Activated T-helper 9 cell treated with anti-CD3 and anti-CD28 coated beads, Interleukin-2, amount 50 U/mL, for 16 hours (primary cell): ENCODE measurements at regions not wholly inside any gene's neighbourhood (a gene's known extent, or its start where the extent isn't known, plus 50 kb on each side); places are given as distances from the start of the nearest gene placed in this dataset.

Source experiments
- DNase-seq: peaks from one replicate; pipeline ENCODE4 v3.0.0-alpha.2; 2020; ENCODE audit warnings: low read depth

- DNase-seq, result no peak
Observed at GRCh38 chr6:102405860-102406259, 1012.4 kb downstream of the GRIK2 start.

- no peak for DNase-seq
Observed at GRCh38 chr6:102402635-102403329, 1009.3 kb downstream of the GRIK2 start.

- no peak for DNase-seq
Observed at GRCh38 chr6:102398788-102399390, 1005.4 kb downstream of the GRIK2 start.

GRCh38 chr6:102390541-102390940 is 997.0 kb downstream of the GRIK2 start:
- no peak for DNase-seq

GRCh38 chr6:102389994-102390393 is 996.5 kb downstream of the GRIK2 start:
- no peak for DNase-seq

- no peak for DNase-seq
Observed at GRCh38 chr6:102387326-102388033, 994.0 kb downstream of the GRIK2 start.

GRCh38 chr6:102381203-102381602 is 987.7 kb downstream of the GRIK2 start:
- no peak for DNase-seq

- no peak for DNase-seq
Observed at GRCh38 chr6:102356170-102356569, 962.7 kb downstream of the GRIK2 start.

- no peak for DNase-seq
Observed at GRCh38 chr6:102355578-102355977, 962.1 kb downstream of the GRIK2 start.

GRCh38 chr6:102352552-102352951 is 959.0 kb downstream of the GRIK2 start:
- DNase-seq, result no peak

GRCh38 chr6:102344769-102345168 is 951.3 kb downstream of the GRIK2 start:
- DNase-seq, result no peak

- no peak for DNase-seq
Observed at GRCh38 chr6:102340311-102340710, 946.8 kb downstream of the GRIK2 start.

- no peak for DNase-seq
Observed at GRCh38 chr6:102333736-102334135, 940.2 kb downstream of the GRIK2 start.

GRCh38 chr6:102327697-102328225 is 934.3 kb downstream of the GRIK2 start:
- no peak for DNase-seq

- DNase-seq, result no peak
Observed at GRCh38 chr6:102313699-102314098, 920.2 kb downstream of the GRIK2 start.

- no peak for DNase-seq
Observed at GRCh38 chr6:102309700-102310099, 916.2 kb downstream of the GRIK2 start.

- no peak for DNase-seq
Observed at GRCh38 chr6:102300350-102300749, 906.8 kb downstream of the GRIK2 start.

- no peak for DNase-seq
Observed at GRCh38 chr6:102298051-102298450, 904.5 kb downstream of the GRIK2 start.
